ENCODE measurements at regions not wholly inside any gene's neighbourhood (a gene's known extent, or its start where the extent isn't known, plus 50 kb on each side); places are given as distances from the start of the nearest gene placed in this dataset.

- no peaks in the 10 kb centered on the region for H3K4me1 ChIP-seq (ENCODE audit: insufficient read depth, low read length, severe bottlenecking)
- H3K36me3 ChIP-seq (ENCODE audit: insufficient read depth, low read length): no peaks in the 10 kb centered on the region
These were observed 191.4 kb upstream of the SDK2 start for GRCh38 chr17:73835605-73836004.

GRCh38 chr17:73838815-73839214 is 194.6 kb upstream of the SDK2 start:
- Histone ChIP-seq H2AFZ (ENCODE audit: low read length) (no peak overlapping the region), H3K4me2 (ENCODE audit: low read length) (no peak overlapping the region), H3K4me3 (ENCODE audit: low read depth, low read length, poor library complexity, severe bottlenecking) (no peak overlapping the region), H3K9me3 (ENCODE audit: low read length) (no peaks in the 10 kb centered on the region), H3K4me1 (ENCODE audit: insufficient read depth, low read length, severe bottlenecking) (no peaks in the 10 kb centered on the region), H3K36me3 (ENCODE audit: insufficient read depth, low read length) (no peaks in the 10 kb centered on the region), H3K27ac (ENCODE audit: low read depth, low read length, poor library complexity, severe bottlenecking) (no peak overlapping the region), H3K79me2 (ENCODE audit: insufficient read depth, low read length) (no peaks in the 10 kb centered on the region), H3K9me2 (ENCODE audit: low read depth, low read length) (no peaks in the 10 kb centered on the region), H3K27me3 (ENCODE audit: insufficient read depth, low read length) (no peaks in the 10 kb centered on the region), H3K9ac (ENCODE audit: low read length) (no peak overlapping the region), H4K20me1 (ENCODE audit: insufficient read depth, low read length) (no peaks in the 10 kb centered on the region), H3F3A (ENCODE audit: insufficient read depth, low read length) (no peaks in the 10 kb centered on the region)
- TF ChIP-seq EZH2 (IDR thresholded peaks at IDR 0.05; ENCODE audit: borderline replicate concordance, low read length) (no peak), CTCF (IDR thresholded peaks at IDR 0.05; ENCODE audit: low read length) (no peak)

More at GRCh38 chr17:73835605-73836004, 191.4 kb upstream of the SDK2 start:
- Histone ChIP-seq H3F3A (ENCODE audit: insufficient read depth, low read length) (no peaks in the 10 kb centered on the region), H3K79me2 (ENCODE audit: insufficient read depth, low read length) (no peaks in the 10 kb centered on the region), H3K4me2 (ENCODE audit: low read length) (no peak overlapping the region), H3K9ac (ENCODE audit: low read length) (no peak overlapping the region), H3K9me2 (ENCODE audit: low read depth, low read length) (no peaks in the 10 kb centered on the region), H4K20me1 (ENCODE audit: insufficient read depth, low read length) (no peaks in the 10 kb centered on the region), H2AFZ (ENCODE audit: low read length) (no peak overlapping the region), H3K27me3 (ENCODE audit: insufficient read depth, low read length) (no peaks in the 10 kb centered on the region), H3K4me3 (ENCODE audit: low read depth, low read length, poor library complexity, severe bottlenecking) (no peak overlapping the region), H3K27ac (ENCODE audit: low read depth, low read length, poor library complexity, severe bottlenecking) (no peak overlapping the region), H3K9me3 (ENCODE audit: low read length) (no peaks in the 10 kb centered on the region)
- TF ChIP-seq CTCF (IDR thresholded peaks at IDR 0.05; ENCODE audit: low read length) (no peak), EZH2 (IDR thresholded peaks at IDR 0.05; ENCODE audit: borderline replicate concordance, low read length) (no peak)

- Histone ChIP-seq H3F3A (ENCODE audit: insufficient read depth, low read length) (no peaks in the 10 kb centered on the region), H3K36me3 (ENCODE audit: insufficient read depth, low read length) (no peaks in the 10 kb centered on the region), H3K4me2 (ENCODE audit: low read length) (no peak overlapping the region), H3K9ac (ENCODE audit: low read length) (no peak overlapping the region), H3K9me3 (ENCODE audit: low read length) (no peaks in the 10 kb centered on the region), H2AFZ (ENCODE audit: low read length) (no peak overlapping the region), H3K27me3 (ENCODE audit: insufficient read depth, low read length) (no peaks in the 10 kb centered on the region), H3K9me2 (ENCODE audit: low read depth, low read length) (no peaks in the 10 kb centered on the region), H3K27ac (ENCODE audit: low read depth, low read length, poor library complexity, severe bottlenecking) (no peak overlapping the region), H3K4me1 (ENCODE audit: insufficient read depth, low read length, severe bottlenecking) (no peaks in the 10 kb centered on the region), H3K79me2 (ENCODE audit: insufficient read depth, low read length) (no peaks in the 10 kb centered on the region), H4K20me1 (ENCODE audit: insufficient read depth, low read length) (no peaks in the 10 kb centered on the region), H3K4me3 (ENCODE audit: low read depth, low read length, poor library complexity, severe bottlenecking) (no peak overlapping the region)
- TF ChIP-seq EZH2 (IDR thresholded peaks at IDR 0.05; ENCODE audit: borderline replicate concordance, low read length) (no peak), CTCF (IDR thresholded peaks at IDR 0.05; ENCODE audit: low read length) (no peak)
These were observed 196.6 kb upstream of the SDK2 start for GRCh38 chr17:73840829-73841228.

Data from OCI-LY1 (cell line).